ENCODE measurements at regions not wholly inside any gene's neighbourhood (a gene's known extent, or its start where the extent isn't known, plus 50 kb on each side); places are given as distances from the start of the nearest gene placed in this dataset.

DNA sequence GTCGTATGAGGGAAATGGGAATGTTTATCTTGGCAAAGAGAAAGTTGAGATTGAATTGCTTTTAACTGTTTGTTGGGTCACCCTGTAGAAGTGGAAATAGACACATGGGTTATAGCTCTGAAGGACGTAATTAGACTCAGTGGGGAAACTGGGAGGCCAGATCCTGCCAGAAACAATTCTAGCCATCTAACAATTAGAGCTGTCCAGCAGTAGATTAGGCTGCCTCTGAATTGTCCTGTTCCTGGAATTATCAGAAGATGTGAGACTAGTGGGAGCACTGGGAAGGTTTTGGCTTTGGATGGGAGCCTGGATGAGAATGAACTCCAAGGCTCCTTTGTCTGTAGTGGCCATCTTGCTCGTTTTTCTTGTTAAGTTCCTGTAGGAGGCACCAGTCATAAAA is 61.9 kb upstream of the IGFBP7 start:
- no peak for DNase-seq (ENCODE audit: low read depth)

GRCh38 chr4:57168982-57169381 is 58.8 kb upstream of the IGFBP7 start:
- DNase-seq (ENCODE audit: low read depth), result no peak

GRCh38 chr4:57163530-57164459 is 53.6 kb upstream of the IGFBP7 start:
- peak; percentile 66 for DNase-seq (ENCODE audit: low read depth)

DNA sequence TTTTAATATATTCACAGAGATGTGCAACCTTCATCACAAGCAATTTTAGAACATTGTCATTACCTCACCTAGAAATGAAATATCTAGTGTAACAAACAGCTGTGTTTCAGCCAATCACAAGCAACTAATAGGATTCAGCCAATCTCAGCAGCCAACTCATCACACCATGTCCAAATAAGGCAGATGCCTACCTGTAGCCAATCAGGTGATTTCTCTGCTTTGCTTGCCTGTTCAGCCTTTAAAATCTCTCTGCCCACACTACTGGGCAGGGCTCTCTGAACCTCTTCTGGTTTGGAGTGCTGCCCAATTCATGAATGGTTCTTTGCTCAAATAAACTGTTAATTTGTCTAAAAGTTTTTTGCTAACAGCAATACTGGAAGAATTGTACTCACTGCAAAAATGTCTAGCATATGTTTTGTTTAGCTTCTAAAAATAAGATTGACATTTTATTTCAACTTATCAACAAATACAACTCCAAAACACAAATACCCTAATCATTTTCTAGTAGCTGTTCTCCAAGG is 52.4 kb upstream of the IGFBP7 start:
- no peak for DNase-seq (ENCODE audit: low read depth)
